ENCODE measurements at regions not wholly inside any gene's neighbourhood (a gene's known extent, or its start where the extent isn't known, plus 50 kb on each side); places are given as distances from the start of the nearest gene placed in this dataset.

DNA sequence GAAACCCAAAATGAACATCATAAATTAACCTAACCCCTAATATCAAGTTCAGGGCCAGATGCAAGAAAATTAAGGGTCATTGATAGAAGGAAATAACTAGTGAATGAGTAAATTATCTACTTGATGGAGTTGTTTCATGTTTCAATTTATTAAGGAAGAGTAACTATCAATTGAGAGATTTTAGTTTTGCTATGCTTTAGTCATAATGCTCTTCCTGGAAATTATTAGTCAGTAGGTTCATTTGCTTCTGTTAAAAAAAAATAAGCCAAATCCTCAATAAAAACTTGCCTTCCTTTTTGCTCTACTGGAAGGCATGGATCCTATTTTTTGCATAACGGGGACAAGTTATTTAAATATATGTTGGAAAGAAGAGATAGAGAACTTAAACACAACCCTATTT, 59.0 kb upstream of the HIF1A start:
- Histone ChIP-seq H3K4me2 (ENCODE audit: insufficient read depth in 1 of 2, low read depth in 2 of 2, low read length in 2 of 2) (no peak overlapping the region), H2BK20ac (ENCODE audit: low read length) (no peak overlapping the region), H2BK12ac (ENCODE audit: low read depth, low read length) (no peak overlapping the region), H3K4me1 (replicated peaks in 1 of 4; ENCODE audit: control insufficient read depth in 3 of 4, insufficient read depth in 4 of 4, low read length in 3 of 4) (no peaks in the 10 kb centered on the region), H4K91ac (replicated peaks; ENCODE audit: insufficient read length, low read length) (no peak overlapping the region), H3K23ac (ENCODE audit: insufficient read length) (no peak overlapping the region), H3K27ac (ENCODE audit: low read depth, low read length) (no peak overlapping the region), H2BK15ac (ENCODE audit: low read length) (no peak overlapping the region), H3K27me3 (replicated peaks in 1 of 4; ENCODE audit: control insufficient read depth in 3 of 4, extremely low read depth in 1 of 4, insufficient read depth in 3 of 4, low read length in 3 of 4) (no peaks in the 10 kb centered on the region), H3K14ac (ENCODE audit: insufficient read length) (no peak overlapping the region), H3K9me3 (ENCODE audit: insufficient read depth in 2 of 2, low read depth in 1 of 2, low read length in 1 of 2) (no peaks in the 10 kb centered on the region), H3K36me3 (ENCODE audit: control insufficient read depth in 2 of 4, insufficient read depth in 4 of 4, low read length in 3 of 4) (no peaks in the 10 kb centered on the region), H3K18ac (ENCODE audit: extremely low read depth, low read length) (no peak overlapping the region), H2BK120ac (replicated peaks; ENCODE audit: low read depth, low read length) (no peak overlapping the region), H3K9ac (replicated peaks in 1 of 4; ENCODE audit: extremely low read depth in 1 of 4, low read depth in 3 of 4, low read length in 3 of 4) (no peak overlapping the region), H3K79me2 (ENCODE audit: control insufficient read depth in 1 of 2, insufficient read depth in 2 of 2, low read length in 2 of 2) (no peaks in the 10 kb centered on the region), H4K5ac (ENCODE audit: insufficient read length, low read depth, low read length) (no peak overlapping the region), H3K4ac (replicated peaks; ENCODE audit: insufficient read length, low read depth, low read length) (no peak overlapping the region), H3K23me2 (ENCODE audit: low read depth, low read length) (no peaks in the 10 kb centered on the region), H2BK5ac (ENCODE audit: low read depth, low read length) (no peak overlapping the region), H2AK5ac (ENCODE audit: low read depth, low read length) (no peak overlapping the region), H2AFZ (ENCODE audit: low read length) (no peak overlapping the region), H3K4me3 (ENCODE audit: extremely low read depth in 1 of 4, insufficient read depth in 2 of 4, low read depth in 3 of 4, low read length in 4 of 4) (no peak overlapping the region), H3K79me1 (ENCODE audit: low read depth, low read length) (no peaks in the 10 kb centered on the region), H4K20me1 (replicated peaks in 1 of 2; ENCODE audit: control insufficient read depth in 1 of 2, insufficient read depth in 2 of 2, low read length in 2 of 2) (no peaks in the 10 kb centered on the region), H4K8ac (ENCODE audit: extremely low read depth, insufficient read depth, low read length) (no peak overlapping the region), H3K56ac (replicated peaks; ENCODE audit: insufficient read length, low read depth, low read length) (no peak overlapping the region)
- no peak for TF ChIP-seq CEBPB (IDR thresholded peaks at IDR 0.05; ENCODE audit: low read depth, low read length)
- TF ChIP-seq CHD1 (IDR thresholded peaks at IDR 0.05; ENCODE audit: low read depth, low read length), result no peak
- TF ChIP-seq CHD2 (IDR thresholded peaks at IDR 0.05; ENCODE audit: low read length), result no peak
- TF ChIP-seq ASH2L (IDR thresholded peaks at IDR 0.05; ENCODE audit: low read length), result no peak
- no peak for TF ChIP-seq NRF1 (IDR thresholded peaks at IDR 0.05; ENCODE audit: low read depth, low read length)
- TF ChIP-seq SAP30 (IDR thresholded peaks at IDR 0.05; ENCODE audit: insufficient read depth, insufficient replicate concordance, low read length), result no peak
- no peak for TF ChIP-seq SP4 (IDR thresholded peaks at IDR 0.05; ENCODE audit: low read length)
- TF ChIP-seq GABPA (IDR thresholded peaks at IDR 0.05; ENCODE audit: borderline replicate concordance, insufficient read depth, low read length), result no peak
- no peak for TF ChIP-seq POU5F1 (IDR thresholded peaks at IDR 0.05; ENCODE audit: low read depth, low read length)
- no peak for TF ChIP-seq CBX8 (IDR thresholded peaks at IDR 0.05; ENCODE audit: borderline replicate concordance, low read depth, low read length)
- no peak for TF ChIP-seq KDM4A (IDR thresholded peaks at IDR 0.05; ENCODE audit: low read depth, low read length, severe bottlenecking)
- DNase-seq (ENCODE audit: low read depth in 1 of 2, low spot score in 2 of 2) (no peak), FAIRE-seq (no peak)
- 94% methylated on average over 1 of the region's 1 CpG; no CpG with 5 or more reads in 1 of the 2 experiments for WGBS, 2 experiments (ENCODE audit: extremely low coverage in 1 of 2, insufficient coverage in 1 of 2, insufficient read length in 1 of 2, insufficient replicate concordance in 2 of 2, low coverage in 1 of 2, low lambda C conversion rate in 2 of 2, missing lambda C conversion rate in 1 of 2)
- ChIA-PET POLR2A (ENCODE audit: partially characterized antibody) (no interaction called here), CTCF (ENCODE audit: partially characterized antibody) (interaction anchor here (0.7 kb wide), 1 partner anchor 14 kb away, joined by 3 read pairs; no protein-coding TSS in a partner anchor)

Data from H1 (cell line).